ENCODE measurements at regions not wholly inside any gene's neighbourhood (a gene's known extent, or its start where the extent isn't known, plus 50 kb on each side); places are given as distances from the start of the nearest gene placed in this dataset.

- TF ChIP-seq CTCF (IDR thresholded peaks at IDR 0.05 in 2 of 3, conservative IDR thresholded peaks at IDR 0.05 in 1 of 3; ENCODE audit: borderline replicate concordance in 1 of 3, insufficient read depth in 1 of 3, low read depth in 2 of 3, low read length in 2 of 3) (no peak), POLR2AphosphoS5 (IDR thresholded peaks at IDR 0.05; ENCODE audit: low read depth, low read length) (no peak), EZH2phosphoT487 (IDR thresholded peaks at IDR 0.05; ENCODE audit: borderline replicate concordance) (no peak), EZH2 (IDR thresholded peaks at IDR 0.05) (no peak), RAD21 (IDR thresholded peaks at IDR 0.05; ENCODE audit: low read depth) (no peak), TCF7L2 (IDR thresholded peaks at IDR 0.05; ENCODE audit: borderline replicate concordance, extremely low read depth, insufficient read depth, insufficient read length) (no peak), POLR2A (IDR thresholded peaks at IDR 0.05; ENCODE audit: borderline replicate concordance, extremely low read depth, insufficient read depth, insufficient read length) (no peak), ZNF274 (IDR thresholded peaks at IDR 0.05; ENCODE audit: low read depth, low read length) (no peak), JUND (IDR thresholded peaks at IDR 0.05) (no peak), CBX3 (IDR thresholded peaks at IDR 0.05; ENCODE audit: low read depth) (no peak), SIN3A (IDR thresholded peaks at IDR 0.05; ENCODE audit: low read depth) (no peak), FOSL1 (IDR thresholded peaks at IDR 0.05; ENCODE audit: low read depth) (no peak)
These were observed 142.2 kb upstream of the C11orf58 start for GRCh38 chr11:16596231-16596630.

Data from HCT116 (cell line).